GM18873 (cell line): ENCODE measurements at regions not wholly inside any gene's neighbourhood (a gene's known extent, or its start where the extent isn't known, plus 50 kb on each side); places are given as distances from the start of the nearest gene placed in this dataset.
"Not testable (repeated sequence)": the region's sequence is repeated elsewhere in the genome, so short reads cannot be mapped to it uniquely, and the experiment has no call there.

ENCODE experiments used
- ATAC-seq: cut with Tn5 transposase; IDR thresholded peaks from one replicate; pipeline ENCODE4 v1.9.1; 2021; ENCODE audit warnings: mild to moderate bottlenecking, moderate library complexity, moderate number of reproducible peaks; ENCODE audit not compliant: unreplicated experiment, low FRiP score

DNA sequence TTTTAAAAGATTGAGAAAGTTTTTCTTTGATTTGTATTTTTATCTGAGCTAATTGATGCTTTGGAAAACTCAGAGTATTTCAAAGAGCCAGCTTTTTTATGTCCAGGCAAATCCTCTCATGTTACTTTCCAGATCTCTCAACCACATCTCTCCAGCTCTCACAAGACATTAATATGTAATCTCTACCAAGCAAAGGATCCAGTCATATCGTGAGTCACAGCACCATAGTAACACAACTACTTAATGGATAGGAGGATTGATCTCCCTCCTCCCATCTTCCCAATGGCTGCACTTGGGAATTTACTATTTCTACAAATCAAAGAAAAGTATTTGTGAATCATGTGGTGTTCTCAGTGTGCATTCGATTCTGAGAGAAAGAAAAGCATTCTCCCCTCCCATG lies 63.3 kb downstream of the POU4F1 start:
- ATAC-seq: no peak

DNA sequence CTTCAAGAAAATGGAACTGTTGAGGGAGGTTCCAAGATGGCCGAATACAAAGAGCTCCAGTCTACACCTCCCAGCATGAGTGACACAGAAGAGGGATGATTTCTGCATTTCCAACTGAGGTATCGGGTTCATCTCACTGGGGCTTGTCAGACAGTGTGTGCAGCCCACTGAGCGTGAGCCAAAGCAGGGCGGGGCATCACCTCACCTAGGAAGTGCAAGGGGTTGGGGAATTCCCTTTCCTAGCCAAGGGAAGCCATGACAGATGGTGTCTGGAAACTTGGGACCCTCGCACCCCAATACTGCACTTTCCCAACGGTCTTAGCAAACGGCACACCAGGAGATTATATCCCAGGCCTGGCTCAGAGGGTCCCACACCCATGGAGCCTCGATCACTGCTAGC lies 77.3 kb downstream of the POU4F1 start:
- not testable (repeated sequence) for ATAC-seq

DNA sequence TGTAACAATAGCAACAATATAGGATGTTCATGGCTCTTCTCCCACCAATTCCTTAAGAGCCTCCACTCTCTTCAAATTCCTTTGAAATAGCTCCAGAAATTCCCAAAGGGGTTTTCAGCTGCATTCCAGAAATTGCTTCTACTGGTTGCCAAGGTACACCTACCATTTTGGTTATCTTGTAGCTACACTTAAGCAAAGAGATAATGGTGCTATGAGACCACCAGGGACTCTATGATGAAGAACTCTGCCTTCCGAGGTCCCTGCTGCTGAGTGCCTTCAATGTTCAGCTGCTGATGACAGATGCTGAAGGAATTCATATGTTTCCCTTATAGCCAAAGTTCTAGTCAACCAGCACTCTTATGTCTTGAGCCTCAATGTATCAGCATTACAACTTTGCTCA lies 78.4 kb downstream of the POU4F1 start:
- ATAC-seq: no peak

DNA sequence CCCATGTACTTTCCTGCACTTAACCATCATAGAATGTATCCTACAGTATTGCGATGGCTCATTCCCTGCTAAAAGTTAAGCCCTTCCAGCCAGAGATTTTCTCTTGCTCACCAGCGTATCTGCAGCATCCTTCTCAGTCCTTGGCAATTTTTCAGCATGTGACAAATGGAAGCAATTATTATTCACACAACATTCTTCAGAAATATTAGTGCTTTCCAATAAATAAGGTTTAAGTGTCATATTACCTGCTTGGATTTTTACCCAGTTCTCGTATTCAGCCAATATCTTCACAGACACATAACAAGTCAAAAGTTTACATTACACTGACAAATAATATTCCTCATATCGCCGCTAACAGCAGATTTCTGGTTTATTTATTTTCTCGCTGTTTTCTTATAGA lies 82.3 kb downstream of the POU4F1 start:
- no peak for ATAC-seq

DNA sequence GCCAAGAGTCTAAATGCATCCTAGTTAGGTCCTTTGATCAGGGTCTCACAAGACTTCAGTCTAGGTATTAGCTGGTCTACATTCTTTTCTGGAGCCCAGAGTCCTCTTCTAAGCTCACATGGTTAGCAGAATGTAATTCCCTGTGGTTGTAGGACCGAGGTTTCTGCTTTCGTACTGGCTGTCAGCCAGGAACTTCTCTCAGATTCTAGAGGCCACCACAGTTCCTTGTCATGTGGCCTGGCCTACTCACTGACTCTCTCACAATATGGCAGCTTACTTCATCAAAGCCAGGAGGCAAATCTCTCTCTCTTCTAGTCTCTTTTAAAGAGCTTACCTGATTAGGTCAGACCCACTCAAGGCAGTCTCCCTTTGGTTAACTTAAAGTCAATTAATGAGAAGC lies 82.9 kb downstream of the POU4F1 start:
- no peak for ATAC-seq

DNA sequence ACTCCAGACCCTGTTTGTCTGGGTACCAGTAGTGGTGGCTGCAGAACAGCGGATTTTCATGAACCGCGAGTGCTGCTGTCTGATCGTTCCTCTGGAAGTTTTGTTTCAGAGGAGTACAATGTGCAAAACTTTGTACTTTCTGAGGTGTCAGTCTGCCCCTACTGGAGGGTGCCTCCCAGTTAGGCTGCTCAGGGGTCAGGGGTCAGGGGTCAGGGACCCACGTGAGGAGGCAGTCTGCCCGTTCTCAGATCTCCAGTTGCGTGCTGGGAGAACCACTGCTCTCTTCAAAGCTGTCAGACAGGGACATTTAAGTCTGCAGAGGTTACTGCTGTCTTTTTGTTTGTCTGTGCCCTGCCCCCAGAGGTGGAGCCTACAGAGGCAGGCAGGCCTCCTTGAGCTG lies 84.9 kb downstream of the POU4F1 start:
- ATAC-seq: not testable (repeated sequence)

DNA sequence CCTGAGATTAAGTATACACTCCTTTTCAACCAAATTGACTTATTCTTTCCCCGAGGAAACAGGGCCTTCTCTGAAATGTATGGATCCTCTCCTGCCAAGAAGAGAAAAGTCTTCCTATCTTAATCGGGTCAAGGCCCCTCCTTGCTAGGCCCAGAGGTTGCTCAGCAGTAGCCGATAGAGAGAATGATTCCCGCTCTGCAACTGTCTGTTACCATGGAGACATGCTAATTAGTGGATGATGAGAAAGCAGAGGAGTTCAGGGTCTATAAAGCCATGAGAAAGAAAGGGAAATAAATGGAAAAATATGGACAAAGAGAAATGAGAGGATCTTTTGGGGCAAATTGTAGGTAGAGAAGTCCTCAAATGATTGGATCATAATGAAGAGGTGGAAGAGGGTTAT lies 103.5 kb downstream of the POU4F1 start:
- no peak for ATAC-seq

DNA sequence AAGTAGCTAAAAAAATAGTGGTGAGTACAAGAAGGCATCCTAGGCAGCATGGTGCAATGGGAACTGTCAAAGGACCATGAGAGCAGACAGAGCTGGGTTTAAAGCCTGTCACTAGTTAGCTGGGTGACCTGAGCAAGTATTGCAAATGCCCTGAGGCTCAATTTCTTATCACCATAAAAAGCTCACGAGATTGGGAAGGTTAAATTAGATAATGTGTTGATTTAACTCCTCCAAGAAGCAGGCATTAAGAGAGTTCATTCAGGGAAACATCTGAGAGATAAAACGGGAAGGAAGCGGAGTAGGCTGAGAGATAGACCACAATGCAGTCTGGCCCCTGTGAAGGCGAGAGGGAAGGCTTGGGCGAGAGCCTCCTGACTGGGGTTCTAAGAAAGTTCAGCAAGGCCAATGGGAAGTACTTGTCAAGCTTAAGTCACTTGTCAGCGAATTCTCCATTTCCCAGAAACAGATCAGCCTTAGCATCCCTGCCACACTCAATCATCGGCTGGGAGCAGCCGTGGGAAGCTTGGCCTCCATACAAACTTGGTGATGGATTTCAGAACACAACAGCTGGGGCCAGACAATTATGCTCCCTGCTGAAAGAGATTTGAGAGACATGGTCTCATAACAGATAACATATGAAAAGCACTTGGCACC lies 105.5 kb downstream of the POU4F1 start:
- ATAC-seq: no peak

DNA sequence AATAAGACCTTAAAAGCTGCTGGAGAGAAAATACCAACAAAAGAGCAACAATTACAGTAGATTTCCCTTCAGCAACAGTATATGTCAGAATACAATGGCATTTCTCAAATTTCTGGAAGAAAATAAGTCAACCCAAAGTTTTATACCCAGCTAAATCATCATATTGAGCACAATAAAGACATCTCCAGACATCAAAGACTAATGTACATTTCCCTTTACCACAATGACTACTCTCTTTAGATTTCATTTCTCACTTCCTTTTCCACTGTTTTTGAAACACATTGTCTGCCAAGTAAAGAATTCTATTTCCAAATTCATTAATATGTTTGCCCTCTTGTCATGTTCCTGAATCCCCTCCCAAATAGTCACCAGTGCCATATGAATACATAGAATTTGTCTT lies 111.4 kb downstream of the POU4F1 start:
- ATAC-seq: no peak

DNA sequence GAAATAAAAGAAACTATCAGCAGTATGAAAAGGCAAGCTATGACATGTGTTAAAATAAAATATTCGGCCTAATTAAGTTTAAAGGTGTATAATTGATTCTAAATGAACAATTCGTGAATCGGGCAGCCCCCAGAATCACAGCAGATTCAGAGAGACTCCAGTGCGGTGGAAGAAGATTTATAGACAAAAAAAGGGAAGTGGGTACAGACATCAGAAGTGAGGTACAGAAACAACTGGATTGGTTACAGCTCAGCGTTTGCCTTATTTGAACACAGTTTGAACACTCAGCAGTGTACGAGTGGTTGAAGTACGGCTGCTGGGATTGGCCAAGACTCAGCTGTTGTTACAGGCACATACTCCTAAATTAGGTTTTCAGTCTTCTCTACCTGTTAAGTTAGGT lies 113.1 kb downstream of the POU4F1 start:
- not testable (repeated sequence) for ATAC-seq

DNA sequence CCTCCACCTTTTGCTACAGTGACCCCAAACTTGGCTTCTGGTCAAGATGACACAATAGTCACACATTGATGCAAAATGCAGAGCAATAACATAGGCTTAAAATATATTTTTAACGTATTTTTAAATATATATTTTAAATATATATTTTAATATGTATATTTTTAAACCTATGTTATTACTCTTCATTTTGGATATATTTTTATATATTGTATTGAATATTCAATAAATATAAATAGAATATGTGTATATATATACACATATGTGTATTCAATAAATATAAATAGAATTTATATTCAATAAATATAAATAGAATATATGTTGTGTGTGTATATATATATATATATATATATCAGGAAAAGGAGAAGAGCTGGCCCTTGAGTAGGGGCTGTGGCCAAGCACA lies 115.6 kb downstream of the POU4F1 start:
- no peak for ATAC-seq

DNA sequence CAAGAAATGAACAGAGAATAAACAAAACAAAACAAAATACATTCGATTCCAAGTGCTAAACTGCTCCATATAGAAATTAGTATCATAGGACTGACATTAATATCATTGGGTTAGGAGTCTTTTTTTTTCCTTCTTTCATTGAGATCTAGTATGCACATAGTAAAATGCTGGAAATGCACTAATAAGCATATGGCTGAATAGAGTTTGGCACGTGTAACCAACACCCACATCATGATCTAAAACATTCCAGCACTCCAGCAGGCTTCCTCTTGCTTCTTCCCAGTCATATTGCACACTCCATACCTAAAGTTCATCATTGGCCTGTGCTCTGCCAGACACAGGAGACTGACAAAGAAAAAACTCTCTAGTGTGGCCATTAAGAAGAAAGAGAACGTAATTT lies 117.5 kb downstream of the POU4F1 start:
- ATAC-seq: no peak

DNA sequence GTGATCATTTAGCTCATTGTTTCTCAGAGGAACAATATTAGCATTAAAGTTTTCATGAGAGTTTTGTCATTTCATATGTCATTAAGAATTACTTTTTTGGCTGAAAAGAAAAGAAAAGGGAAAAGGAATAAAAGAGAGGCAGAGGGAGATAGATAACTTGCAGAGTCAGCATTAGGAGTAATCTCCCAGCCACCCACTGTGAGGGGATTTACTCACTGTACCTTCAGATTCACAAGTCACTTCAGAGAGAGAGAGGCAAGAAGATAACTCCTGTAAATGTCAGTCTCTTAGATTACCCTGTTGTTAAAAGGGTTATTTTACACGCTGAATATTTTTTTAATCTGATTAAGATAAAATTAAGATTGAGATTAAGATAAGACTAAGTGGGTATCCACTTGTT lies 125.2 kb downstream of the POU4F1 start:
- no peak for ATAC-seq

DNA sequence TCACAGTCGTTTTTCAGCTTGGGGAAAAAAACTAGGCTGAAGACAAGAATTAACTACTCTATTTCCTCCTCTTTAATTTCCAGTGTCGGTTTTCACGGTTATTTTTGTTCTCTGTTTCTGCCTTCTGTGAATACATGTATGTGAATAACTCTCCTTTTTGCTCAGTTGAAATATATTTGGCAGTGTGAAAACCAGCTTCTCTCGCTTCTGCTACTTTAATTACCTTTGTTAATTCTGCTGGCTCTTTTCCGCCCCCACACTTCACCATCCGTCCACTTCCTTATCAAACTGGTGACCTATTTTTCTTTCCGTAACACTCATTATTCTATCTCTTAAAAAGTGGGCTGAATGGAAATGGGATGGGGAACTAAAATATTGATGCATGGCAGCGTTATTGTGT lies 126.4 kb downstream of the POU4F1 start:
- no peak for ATAC-seq

DNA sequence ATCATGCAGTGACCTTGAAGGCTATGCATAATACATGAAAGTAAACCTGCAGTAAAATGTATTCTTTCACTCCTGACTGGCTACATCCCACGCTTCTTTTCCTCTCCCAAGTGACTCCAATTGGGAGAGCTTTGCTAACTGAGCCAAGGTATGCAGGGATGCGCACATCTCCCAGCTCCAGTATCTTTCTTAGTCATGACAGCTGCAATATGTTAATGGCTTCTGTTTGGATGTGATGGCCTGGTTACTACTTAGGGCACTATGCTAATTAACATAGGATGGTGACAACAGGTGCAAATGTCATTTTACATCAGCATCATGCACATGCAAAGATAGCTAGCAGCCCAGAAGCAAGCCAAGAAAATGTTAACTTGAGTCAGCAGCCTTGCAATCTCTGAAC lies 134.7 kb downstream of the POU4F1 start:
- ATAC-seq: no peak

DNA sequence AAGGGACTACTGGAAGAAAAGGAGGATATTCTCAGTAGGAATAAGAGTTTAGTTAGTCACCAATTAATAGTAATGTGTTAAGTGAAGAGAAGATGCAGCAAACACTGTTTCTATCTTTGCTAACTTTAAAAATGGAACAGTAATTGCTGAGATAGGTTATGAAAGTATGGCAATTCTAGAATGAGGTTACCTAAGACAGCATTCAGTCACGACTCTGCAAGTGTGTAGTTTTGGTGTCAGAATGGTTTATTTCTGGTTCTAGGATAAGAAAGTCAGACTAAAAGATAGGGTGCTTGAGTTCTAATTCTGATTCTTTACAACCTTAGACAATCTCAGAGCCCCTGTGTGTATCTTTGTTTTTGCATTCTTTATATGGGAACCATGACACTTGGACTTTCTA lies 138.1 kb downstream of the POU4F1 start:
- no peak for ATAC-seq

DNA sequence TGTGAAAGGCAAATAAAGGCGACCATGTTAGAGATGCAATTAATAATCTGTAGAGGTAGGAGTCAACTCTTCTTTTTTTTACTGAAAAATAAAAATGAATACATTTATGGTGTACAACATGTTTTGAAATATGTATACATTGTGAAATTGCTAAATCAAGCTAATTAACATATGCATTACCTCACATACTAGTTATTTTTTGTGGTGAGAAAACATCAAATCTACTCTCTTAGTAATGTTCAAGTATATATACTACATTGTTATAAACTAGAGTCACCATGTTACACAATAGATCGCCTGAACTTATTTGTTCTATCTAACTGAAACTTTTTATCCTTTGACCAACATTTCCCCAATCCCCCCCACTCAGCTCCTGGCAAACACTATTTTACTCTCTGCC lies 143.2 kb downstream of the POU4F1 start:
- no peak for ATAC-seq

DNA sequence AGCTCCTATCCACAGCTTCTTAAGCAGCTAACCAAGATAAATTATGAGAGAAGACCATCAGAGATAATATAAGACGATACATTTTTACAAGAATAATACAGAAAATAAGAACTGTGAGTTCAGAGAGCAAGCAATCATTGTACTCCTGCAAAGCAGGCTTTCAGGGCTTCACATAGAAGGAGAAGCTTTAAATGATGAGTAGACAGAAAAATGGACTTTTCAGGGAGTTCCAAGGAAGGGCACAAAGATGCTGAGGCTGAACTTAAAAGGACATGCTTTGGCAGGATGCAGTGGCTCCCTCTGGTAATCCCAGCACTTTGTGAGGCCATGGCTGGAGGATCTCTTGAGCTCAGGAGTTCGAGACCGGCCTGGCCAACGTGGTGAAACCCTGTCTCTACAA lies 159.5 kb downstream of the POU4F1 start:
- no peak for ATAC-seq

DNA sequence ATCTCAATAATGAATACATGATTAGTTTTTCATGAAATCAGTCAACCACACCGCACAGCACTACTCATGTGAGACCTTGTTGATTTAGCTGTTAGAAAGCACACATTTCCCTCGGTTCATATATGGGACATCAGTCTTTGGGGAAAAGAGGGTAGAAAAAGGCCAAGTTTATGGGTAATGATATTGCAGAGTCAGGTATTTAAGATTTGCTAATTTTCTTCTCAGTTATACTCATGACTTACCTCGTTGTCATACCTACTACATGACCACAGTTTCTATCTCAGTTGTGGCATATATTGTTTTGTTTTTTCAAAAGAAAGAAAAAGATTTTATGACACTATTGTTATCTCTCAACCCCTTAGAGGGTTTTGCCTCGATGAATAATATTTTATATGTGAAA lies 165.6 kb downstream of the POU4F1 start:
- ATAC-seq: no peak

DNA sequence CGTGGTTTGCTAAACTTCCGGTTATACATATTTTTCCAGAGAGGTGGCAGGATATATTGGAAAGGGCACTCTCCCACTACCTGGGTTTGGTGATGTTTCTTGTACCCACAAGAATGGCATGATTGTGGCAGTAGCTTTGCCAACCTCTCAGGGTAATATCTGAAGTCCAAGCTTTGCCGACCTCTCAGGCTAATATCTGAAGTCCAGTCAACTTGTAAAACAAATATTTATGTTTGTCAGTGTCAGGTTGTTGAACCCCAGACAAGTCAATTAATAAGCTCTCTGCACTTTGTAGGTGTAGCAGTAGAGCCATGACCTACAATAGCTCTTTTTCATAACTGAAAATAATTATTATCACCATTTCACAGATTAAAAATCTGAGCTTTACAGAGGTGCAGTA lies 167.0 kb downstream of the POU4F1 start:
- no peak for ATAC-seq

DNA sequence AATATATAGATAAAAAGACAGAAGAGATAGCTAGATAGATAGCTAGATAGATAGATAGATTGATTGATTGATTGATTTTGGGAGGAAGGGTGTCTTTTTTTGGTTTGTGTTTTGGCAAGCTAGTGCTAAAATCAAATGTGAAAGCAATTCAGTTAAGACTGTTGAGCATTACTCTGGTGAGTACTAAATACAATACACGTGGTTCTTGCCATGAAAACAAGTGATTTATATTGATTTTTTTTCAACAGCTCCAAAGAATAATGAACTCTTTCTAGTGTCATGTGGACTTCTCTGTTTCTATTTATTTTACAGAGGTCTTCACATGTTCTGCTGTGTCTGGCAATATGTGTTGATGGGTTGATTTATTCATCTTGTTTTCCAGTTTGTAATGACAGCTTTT lies 172.0 kb downstream of the POU4F1 start:
- no peak for ATAC-seq

DNA sequence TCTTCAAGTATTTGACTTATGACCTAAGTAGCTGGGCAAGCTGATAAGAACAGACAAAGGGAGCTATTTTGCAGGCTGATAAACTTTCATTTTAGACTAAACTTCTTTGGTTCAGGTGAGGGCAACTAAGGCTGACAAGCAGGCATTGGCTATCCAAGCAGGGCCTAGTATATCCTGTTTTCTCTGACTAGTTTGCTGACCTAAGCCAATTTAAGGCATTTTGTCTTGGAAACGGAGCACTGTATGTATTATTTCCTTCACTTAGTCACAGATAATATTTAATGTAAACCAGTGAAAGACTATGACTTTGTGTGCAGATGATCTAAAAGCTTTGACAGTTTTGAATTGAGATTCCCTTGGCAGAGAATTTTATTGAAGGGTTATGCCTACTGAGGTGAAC lies 172.5 kb downstream of the POU4F1 start:
- ATAC-seq: no peak

DNA sequence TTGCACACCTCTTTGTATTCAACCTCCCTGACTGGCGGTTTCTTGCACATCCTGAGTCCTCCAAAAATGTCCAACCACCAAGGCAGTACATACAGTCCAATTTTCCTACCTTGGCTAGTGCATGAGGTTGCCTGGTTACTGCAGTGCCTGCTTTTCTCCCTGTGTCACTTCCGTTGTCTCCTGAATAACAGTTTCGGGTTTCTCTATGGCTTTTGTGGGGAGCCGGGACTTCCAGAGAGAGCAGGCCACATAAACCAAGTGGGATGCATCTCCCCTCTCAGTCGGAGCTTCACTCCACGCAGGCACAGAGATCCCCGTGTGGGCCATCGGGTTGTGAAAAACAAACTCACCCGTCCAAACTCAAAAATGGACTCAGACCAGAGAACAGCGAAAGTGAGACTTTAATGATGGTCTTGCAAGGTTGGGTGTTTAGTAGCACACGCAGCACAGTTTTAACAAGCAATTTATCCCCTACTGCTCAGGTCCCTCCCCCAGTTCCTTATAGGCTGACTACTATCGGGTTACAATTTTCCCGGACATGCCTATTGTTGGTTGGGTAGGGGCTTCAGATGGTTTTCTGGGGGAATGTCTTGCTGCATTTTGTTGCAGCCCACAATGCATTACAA lies 173.1 kb downstream of the POU4F1 start:
- no peak for ATAC-seq
